Fibroblast of lung (primary cell): ENCODE measurements at regions not wholly inside any gene's neighbourhood (a gene's known extent, or its start where the extent isn't known, plus 50 kb on each side); places are given as distances from the start of the nearest gene placed in this dataset.

ENCODE experiments used
- DNase-seq, 2 donors: peaks; one replicate each; pipeline versions ENCODE4 v3.0.0 to v3.0.0-alpha.2; 2010; ENCODE audit warnings: low read depth in 2 of 2
- H2AFZ ChIP-seq: 2 replicates; pipeline ENCODE4 v1.5.1; 2012; ENCODE audit warnings: low read length, control low read depth, inconsistent platforms
- H3K27ac ChIP-seq: 2 replicates; pipeline ENCODE4 v1.5.1; 2011; ENCODE audit warnings: low read length, control low read depth; ENCODE audit not compliant: insufficient read depth
- H3K27me3 ChIP-seq: 2 replicates; pipeline ENCODE4 v1.5.1; 2011; ENCODE audit warnings: mild to moderate bottlenecking, low read length; ENCODE audit not compliant: control insufficient read depth, insufficient read depth
- H3K36me3 ChIP-seq: 2 replicates; pipeline ENCODE4 v1.5.1; 2011; ENCODE audit warnings: low read length; ENCODE audit not compliant: control insufficient read depth, insufficient read depth
- H3K4me1 ChIP-seq: 2 replicates; pipeline ENCODE4 v1.5.1; 2011; ENCODE audit warnings: low read length; ENCODE audit not compliant: control insufficient read depth, insufficient read depth; ENCODE audit errors: extremely low read depth
- H3K4me2 ChIP-seq: 2 replicates; pipeline ENCODE4 v1.5.1; 2011; ENCODE audit warnings: low read length, control low read depth; ENCODE audit not compliant: insufficient read depth; ENCODE audit errors: extremely low read depth
- H3K4me3 ChIP-seq, 4 experiments: fragments of 200-600 bp in 1 of 4; sonication (generic) in 1 of 4; replicated peaks in 1 of 4; 2 replicates each; pipeline ENCODE4 v1.5.1; 2011 to 2016; ENCODE audit warnings: low read length in 4 of 4, low read depth in 3 of 4, mild to moderate bottlenecking in 3 of 4, control low read depth in 2 of 4, inconsistent platforms in 1 of 4, mixed read lengths in 1 of 4; ENCODE audit not compliant: insufficient read depth in 1 of 4; ENCODE audit errors: control extremely low read depth in 1 of 4
- H3K79me2 ChIP-seq: 2 replicates; pipeline ENCODE4 v1.5.1; 2012; ENCODE audit warnings: mild to moderate bottlenecking, low read length, inconsistent platforms; ENCODE audit not compliant: control insufficient read depth, insufficient read depth
- H3K9ac ChIP-seq: 2 replicates; pipeline ENCODE4 v1.5.1; 2011; ENCODE audit warnings: mild to moderate bottlenecking, low read length, control low read depth; ENCODE audit not compliant: insufficient read depth
- H3K9me3 ChIP-seq: 2 replicates; pipeline ENCODE4 v1.5.1; 2012; ENCODE audit warnings: low read depth, low read length; ENCODE audit not compliant: control insufficient read depth, insufficient read depth
- H4K20me1 ChIP-seq: 2 replicates; pipeline ENCODE4 v1.5.1; 2011; ENCODE audit warnings: low read length; ENCODE audit not compliant: control insufficient read depth, insufficient read depth; ENCODE audit errors: extremely low read depth
- EZH2 ChIP-seq: IDR thresholded peaks from 2 replicates; pipeline ENCODE4 v1.5.1; 2012; ENCODE audit warnings: low read length, control low read depth, mild to moderate bottlenecking; ENCODE audit errors: missing control alignments
- TF ChIP-seq, protein P1 (sequence below), 2 donors: IDR thresholded peaks in 1 of 2; conservative IDR thresholded peaks in 1 of 2; 1 replicate in 1 of 2; 2 replicates in 1 of 2; pipeline ENCODE4 v1.5.1; 2011 to 2012; ENCODE audit warnings: low read length in 2 of 2, control low read depth in 1 of 2, inconsistent platforms in 1 of 2, low read depth in 1 of 2, mild to moderate bottlenecking in 1 of 2

DNA sequence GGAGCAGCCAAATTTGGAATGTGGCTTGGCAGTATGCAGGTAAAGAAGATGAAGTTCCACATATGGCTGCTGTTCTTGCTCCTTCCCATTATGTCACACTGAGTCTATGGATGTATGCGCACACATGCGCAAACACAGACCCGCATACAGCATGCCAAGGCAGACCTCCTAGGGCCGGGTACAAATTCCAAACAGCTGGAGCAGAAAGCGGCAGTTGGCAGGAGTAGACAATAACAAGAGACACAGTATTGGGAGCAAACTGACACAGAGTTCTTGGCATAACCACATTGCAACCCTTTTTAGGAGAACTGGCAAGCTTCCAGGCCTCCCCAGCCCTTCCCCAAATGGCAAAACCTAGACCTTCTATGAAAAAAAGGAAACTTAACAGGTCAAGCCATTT is 268.9 kb downstream of the SP3 start:
- TF ChIP-seq, protein P1, sequence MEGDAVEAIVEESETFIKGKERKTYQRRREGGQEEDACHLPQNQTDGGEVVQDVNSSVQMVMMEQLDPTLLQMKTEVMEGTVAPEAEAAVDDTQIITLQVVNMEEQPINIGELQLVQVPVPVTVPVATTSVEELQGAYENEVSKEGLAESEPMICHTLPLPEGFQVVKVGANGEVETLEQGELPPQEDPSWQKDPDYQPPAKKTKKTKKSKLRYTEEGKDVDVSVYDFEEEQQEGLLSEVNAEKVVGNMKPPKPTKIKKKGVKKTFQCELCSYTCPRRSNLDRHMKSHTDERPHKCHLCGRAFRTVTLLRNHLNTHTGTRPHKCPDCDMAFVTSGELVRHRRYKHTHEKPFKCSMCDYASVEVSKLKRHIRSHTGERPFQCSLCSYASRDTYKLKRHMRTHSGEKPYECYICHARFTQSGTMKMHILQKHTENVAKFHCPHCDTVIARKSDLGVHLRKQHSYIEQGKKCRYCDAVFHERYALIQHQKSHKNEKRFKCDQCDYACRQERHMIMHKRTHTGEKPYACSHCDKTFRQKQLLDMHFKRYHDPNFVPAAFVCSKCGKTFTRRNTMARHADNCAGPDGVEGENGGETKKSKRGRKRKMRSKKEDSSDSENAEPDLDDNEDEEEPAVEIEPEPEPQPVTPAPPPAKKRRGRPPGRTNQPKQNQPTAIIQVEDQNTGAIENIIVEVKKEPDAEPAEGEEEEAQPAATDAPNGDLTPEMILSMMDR (conservative IDR thresholded peaks at IDR 0.05 in 1 of 2, IDR thresholded peaks at IDR 0.05 in 1 of 2; ENCODE audit: low read depth in 1 of 2, low read length in 2 of 2) = no peak
- TF ChIP-seq EZH2 = no peak
- Histone ChIP-seq H3K27me3 (no peaks in the 10 kb centered on the region), H3K4me3 (no peak overlapping the region), H2AFZ (no peak overlapping the region), H4K20me1 (no peaks in the 10 kb centered on the region), H3K4me1 (no peaks in the 10 kb centered on the region), H3K27ac (no peak overlapping the region), H3K9me3 (no peaks in the 10 kb centered on the region), H3K4me2 (no peak overlapping the region), H3K9ac (no peak overlapping the region), H3K79me2 (no peaks in the 10 kb centered on the region), H3K36me3 (no peaks in the 10 kb centered on the region)
- DNase-seq = no peak

DNA sequence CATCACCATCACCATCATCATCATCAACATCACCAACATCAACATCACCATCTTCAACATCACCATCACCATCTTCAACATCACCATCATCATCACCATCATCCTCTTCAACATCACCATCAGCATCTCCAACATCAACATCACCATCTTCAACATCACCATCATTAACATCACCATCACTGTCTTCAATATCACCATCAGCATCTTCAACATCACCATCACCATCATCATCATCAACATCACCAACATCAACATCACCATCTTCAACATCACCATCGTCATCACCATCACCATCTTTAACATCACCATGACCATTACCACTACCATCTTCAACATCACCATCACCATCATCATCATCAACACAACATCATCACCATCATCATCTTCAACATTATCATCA is 267.2 kb downstream of the SP3 start:
- H2AFZ ChIP-seq = no peak overlapping the region
- no peaks in the 10 kb centered on the region for H4K20me1 ChIP-seq
- H3K4me3 ChIP-seq = no peak overlapping the region

DNA sequence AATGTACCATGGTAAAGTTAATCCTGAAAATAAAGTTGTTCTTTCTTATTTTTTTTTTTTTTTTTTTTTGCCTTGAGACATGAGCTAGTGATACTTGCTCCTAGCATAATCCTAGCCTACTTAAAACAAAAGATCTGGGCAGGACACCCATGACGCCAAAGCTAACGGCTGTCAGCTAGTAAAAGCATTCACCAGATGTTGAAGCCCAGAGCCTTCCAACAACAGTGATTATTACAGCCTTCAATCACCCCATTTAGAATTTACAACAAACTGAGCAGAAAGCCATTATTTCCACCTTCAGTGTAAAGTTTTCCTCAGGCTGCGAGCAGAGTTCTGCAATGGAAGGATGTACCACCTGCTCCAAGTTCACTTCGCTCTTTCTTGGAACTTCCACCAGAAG is 259.5 kb downstream of the SP3 start:
- no peaks in the 10 kb centered on the region for H3K79me2 ChIP-seq
- H2AFZ ChIP-seq = no peak overlapping the region
- DNase-seq = no peak
- no peak for TF ChIP-seq EZH2
- TF ChIP-seq, protein P1 (conservative IDR thresholded peaks at IDR 0.05 in 1 of 2, IDR thresholded peaks at IDR 0.05 in 1 of 2; ENCODE audit: low read depth in 1 of 2, low read length in 2 of 2) = no peak
- no peak overlapping the region for H3K27ac ChIP-seq
- no peak overlapping the region for H3K9ac ChIP-seq
- no peaks in the 10 kb centered on the region for H3K9me3 ChIP-seq
- H3K36me3 ChIP-seq = no peaks in the 10 kb centered on the region
- no peak overlapping the region for H3K4me3 ChIP-seq
- no peaks in the 10 kb centered on the region for H3K4me1 ChIP-seq
- H3K4me2 ChIP-seq = no peak overlapping the region
- H4K20me1 ChIP-seq = no peaks in the 10 kb centered on the region
- peaks cover 3% of the 10 kb centered on the region for H3K27me3 ChIP-seq

More for the DNA sequence above, 267.2 kb downstream of the SP3 start:
- no peaks in the 10 kb centered on the region for H3K27me3 ChIP-seq
- no peaks in the 10 kb centered on the region for H3K4me1 ChIP-seq
- H3K9me3 ChIP-seq = no peaks in the 10 kb centered on the region
- DNase-seq = no peak
- no peak overlapping the region for H3K27ac ChIP-seq
- H3K79me2 ChIP-seq = no peaks in the 10 kb centered on the region
- H3K9ac ChIP-seq = no peak overlapping the region
- H3K36me3 ChIP-seq = no peaks in the 10 kb centered on the region
- TF ChIP-seq EZH2 = no peak
- no peak overlapping the region for H3K4me2 ChIP-seq

DNA sequence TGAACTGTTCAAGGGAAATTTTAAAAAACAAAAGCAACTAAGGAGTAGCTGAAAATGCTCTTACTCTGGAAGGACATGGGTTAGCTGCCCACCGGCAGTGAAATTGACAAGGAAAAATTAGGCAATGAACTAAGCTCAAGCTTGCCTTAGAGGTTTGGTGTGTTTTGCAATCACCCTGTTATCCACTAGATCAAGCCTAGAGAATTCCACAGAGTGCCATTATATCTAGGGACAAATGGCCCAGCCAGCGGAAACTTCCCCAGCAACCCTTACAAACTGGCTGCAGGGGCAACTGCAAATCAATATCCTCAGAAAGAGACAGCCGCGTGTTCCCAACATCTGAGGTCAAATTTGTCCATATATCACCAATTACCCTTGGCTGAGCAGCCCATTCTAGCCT is 258.2 kb downstream of the SP3 start:
- Histone ChIP-seq H3K27ac (no peak overlapping the region), H3K36me3 (no peaks in the 10 kb centered on the region), H3K4me2 (no peak overlapping the region), H2AFZ (no peak overlapping the region), H3K9ac (no peak overlapping the region), H4K20me1 (no peaks in the 10 kb centered on the region), H3K27me3 (peaks cover 3% of the 10 kb centered on the region), H3K9me3 (no peaks in the 10 kb centered on the region), H3K79me2 (no peaks in the 10 kb centered on the region), H3K4me1 (no peaks in the 10 kb centered on the region), H3K4me3 (no peak overlapping the region)
- DNase-seq = no peak
- TF ChIP-seq, protein P1 (conservative IDR thresholded peaks at IDR 0.05 in 1 of 2, IDR thresholded peaks at IDR 0.05 in 1 of 2; ENCODE audit: low read depth in 1 of 2, low read length in 2 of 2) = no peak
- no peak for TF ChIP-seq EZH2
